K562 (cell line): ENCODE measurements at regions not wholly inside any gene's neighbourhood (a gene's known extent, or its start where the extent isn't known, plus 50 kb on each side); places are given as distances from the start of the nearest gene placed in this dataset.

Experiments
- ATAC-seq: fragments of 200-7000 bp; cut with Tn5 transposase; 3 replicates; pipeline ENCODE4 v1.9.1; 2020; ENCODE audit warnings: moderate library complexity
- BruUV-seq: library from RNA; stranded (reverse); fragments of 400-500 nt; replicated peaks from 2 replicates; lab custom pipeline; 2021; lab: Mats Ljungman, UMichigan
- CTCF ChIA-PET: fragments of 300-600 bp; formaldehyde crosslinking; extraction: SDS; loops from one replicate; lab custom pipeline; 2021; ENCODE audit warnings: low intra/inter-chr PET ratio; lab: Yijun Ruan, JAX
- POLR2A ChIA-PET: fragments of 300-600, 350-650 bp; sonication (Branson Sonifier 250); formaldehyde crosslinking; extraction: SDS; loops from one replicate; lab custom pipeline; 2021; ENCODE audit warnings: antibody characterized with exemption, inconsistent platforms; lab: Yijun Ruan, JAX
- DNase-seq, 4 experiments: peaks; one replicate each; pipeline versions ENCODE4 v3.0.0 to v3.0.0-alpha.2; 2011 to 2018; ENCODE audit warnings: low spot score in 3 of 4, mixed read lengths in 3 of 4; ENCODE audit errors: extremely low read depth in 1 of 4
- FAIRE-seq: peaks from 2 replicates; lab custom pipeline; 2011; peaks lifted over from hg19 to GRCh38; lab: Jason Lieb, UNC
- H2AFZ ChIP-seq: 2 replicates; pipeline ENCODE4 v1.6.0; 2011; ENCODE audit warnings: low read depth, low read length, control low read depth, inconsistent platforms
- H3K27ac ChIP-seq: fragments of 200-600 bp; 3 replicates; pipeline ENCODE4 v1.8.0; 2011; ENCODE audit warnings: low read depth, mild to moderate bottlenecking, control low read depth, inconsistent platforms, low read length, moderate library complexity, mixed read lengths; ENCODE audit errors: extremely low read depth
- H3K27me3 ChIP-seq, 2 experiments: fragments of 300-600 bp in 1 of 2; 2 replicates in 1 of 2; 3 replicates in 1 of 2; pipeline versions ENCODE4 v1.6.0 to v1.8.0; 2011; ENCODE audit warnings: inconsistent platforms in 2 of 2, low read length in 2 of 2, mild to moderate bottlenecking in 1 of 2, mixed read lengths in 1 of 2, moderate library complexity in 1 of 2; ENCODE audit not compliant: control insufficient read depth in 2 of 2, insufficient read depth in 2 of 2
- H3K36me3 ChIP-seq: fragments of 300-600 bp; 3 replicates; pipeline ENCODE4 v1.8.0; 2011; ENCODE audit warnings: mild to moderate bottlenecking, low read length, inconsistent platforms; ENCODE audit not compliant: control insufficient read depth, insufficient read depth
- H3K4me1 ChIP-seq, 2 experiments: fragments of 200-600 bp in 1 of 2; replicated peaks in 1 of 2; 2 replicates in 1 of 2; 3 replicates in 1 of 2; pipeline versions ENCODE4 v1.5.1 to v1.8.0; 2011; ENCODE audit warnings: inconsistent platforms in 2 of 2, low read length in 2 of 2, mild to moderate bottlenecking in 1 of 2, mixed read lengths in 1 of 2, moderate library complexity in 1 of 2; ENCODE audit not compliant: control insufficient read depth in 2 of 2, insufficient read depth in 2 of 2
- H3K4me2 ChIP-seq: 2 replicates; pipeline ENCODE4 v1.6.1; 2011; ENCODE audit warnings: low read length, control low read depth, inconsistent platforms, mixed read lengths; ENCODE audit not compliant: insufficient read depth
- H3K4me3 ChIP-seq: fragments of 200-600 bp; sonication (generic), shearing (Covaris generic); 2 replicates; pipeline ENCODE4 v1.5.1; 2016; ENCODE audit warnings: control low read depth, inconsistent platforms
- H3K79me2 ChIP-seq: fragments of 200-600 bp; 3 replicates; pipeline ENCODE4 v1.8.0; 2011; ENCODE audit warnings: low read length, inconsistent platforms; ENCODE audit not compliant: control insufficient read depth, insufficient read depth
- H3K9ac ChIP-seq, 2 experiments: 2 replicates each; pipeline versions ENCODE4 v1.6.0 to v1.6.1; 2011; ENCODE audit warnings: low read depth in 2 of 2, low read length in 2 of 2, control low read depth in 1 of 2, inconsistent platforms in 1 of 2, mild to moderate bottlenecking in 1 of 2, mixed read lengths in 1 of 2; ENCODE audit not compliant: insufficient read depth in 1 of 2
- H3K9me1 ChIP-seq: one replicate; pipeline ENCODE4 v1.6.0; 2011; ENCODE audit warnings: inconsistent platforms, mild to moderate bottlenecking, low read length, moderate library complexity; ENCODE audit not compliant: control insufficient read depth, insufficient read depth
- H3K9me3 ChIP-seq: replicated peaks from 2 replicates; pipeline ENCODE4 v1.5.1; 2011; ENCODE audit warnings: low read depth, low read length, inconsistent platforms; ENCODE audit not compliant: control insufficient read depth, insufficient read depth
- H4K20me1 ChIP-seq: replicated peaks from 2 replicates; pipeline ENCODE4 v1.6.1; 2011; ENCODE audit warnings: low read length, inconsistent platforms, mixed read lengths; ENCODE audit not compliant: control insufficient read depth, insufficient read depth
- FOXJ2 ChIP-seq: fragments of 200-800 bp; sonication (Bioruptor generic); IDR thresholded peaks from 2 replicates; pipeline ENCODE4 v1.6.1; 2016; ENCODE audit warnings: missing genetic modification characterization, missing compliant biosample characterization
- NELFE ChIP-seq: IDR thresholded peaks from 2 replicates; pipeline ENCODE4 v1.6.1; 2011; ENCODE audit warnings: mild to moderate bottlenecking; ENCODE audit not compliant: insufficient read depth, insufficient read length
- NEUROD1 ChIP-seq: fragments of 150-350 bp; IDR thresholded peaks from 2 replicates; pipeline ENCODE4 v1.6.1; 2014; ENCODE audit warnings: borderline replicate concordance, low read length, low read depth; ENCODE audit not compliant: partially characterized antibody
- RBM22 ChIP-seq: fragments of 200-400 bp; formaldehyde crosslinking; IDR thresholded peaks from 2 replicates; pipeline ENCODE4 v1.6.1; 2018; ENCODE audit warnings: low read length, low read depth; ENCODE audit not compliant: poor library complexity, severe bottlenecking
- SREBF1 ChIP-seq: fragments of 150-350 bp; IDR thresholded peaks from 2 replicates; pipeline ENCODE4 v1.6.1; 2014; ENCODE audit warnings: antibody characterized with exemption, low read depth, low read length, borderline replicate concordance
- ZBTB17 ChIP-seq: fragments of 450-650 bp; formaldehyde crosslinking; IDR thresholded peaks from 2 replicates; pipeline ENCODE4 v1.4.0; 2020; ENCODE audit warnings: mild to moderate bottlenecking
- ZBTB7A ChIP-seq: IDR thresholded peaks from 2 replicates; pipeline ENCODE4 v1.6.1; 2011; ENCODE audit warnings: low read depth, mild to moderate bottlenecking, low read length, moderate library complexity, borderline replicate concordance; ENCODE audit not compliant: control insufficient read depth
- ZNF239 ChIP-seq: fragments of 250-450 bp; sonication (Bioruptor Pico); IDR thresholded peaks from 2 replicates; pipeline ENCODE4 v1.4.0; 2020; ENCODE audit warnings: mild to moderate bottlenecking
- WGBS: fragments of 100-300 bp; shearing (Covaris generic); methylation state at CpG from one replicate; pipeline ENCODE4 v1.1.6; 2016; ENCODE audit warnings: low coverage, mixed read lengths; ENCODE audit not compliant: insufficient coverage; ENCODE audit errors: missing lambda C conversion rate; 5-methylcytosine and 5-hydroxymethylcytosine counted together
- in situ Hi-C: fragments of 300-500 bp; cut with MboI; formaldehyde crosslinking; loops from 4 replicates; pipeline ENCODE4 v1.15.0; 2018; ENCODE audit warnings: inconsistent platforms, mixed read lengths
- intact Hi-C: fragments of 100-400 bp; cut with micrococcal nuclease; formaldehyde crosslinking; loops from 2 replicates; pipeline ENCODE4 v1.14.2; 2022
- TF ChIP-seq, protein P1 (sequence below), 3 experiments: IDR thresholded peaks in 2 of 3; conservative IDR thresholded peaks in 1 of 3; 2 replicates each; pipeline ENCODE4 v1.5.1; 2011 to 2012; ENCODE audit warnings: low read length in 3 of 3, mild to moderate bottlenecking in 3 of 3, control low read depth in 2 of 3, improper control_type of control experiment in 1 of 3, inconsistent platforms in 1 of 3, low read depth in 1 of 3, mixed read lengths in 1 of 3, moderate library complexity in 1 of 3; ENCODE audit not compliant: insufficient read depth in 2 of 3
- TF ChIP-seq, protein P2 (sequence below): sonication (generic); formaldehyde crosslinking; IDR thresholded peaks from 2 replicates; pipeline ENCODE4 v1.5.0; 2020; ENCODE audit warnings: missing genetic modification reagents
- TF ChIP-seq, protein P3 (sequence below): fragments of 200-400 bp; formaldehyde crosslinking; IDR thresholded peaks from 2 replicates; pipeline ENCODE4 v1.6.1; 2017; ENCODE audit warnings: mild to moderate bottlenecking, low read depth, low read length, moderate library complexity

DNA sequence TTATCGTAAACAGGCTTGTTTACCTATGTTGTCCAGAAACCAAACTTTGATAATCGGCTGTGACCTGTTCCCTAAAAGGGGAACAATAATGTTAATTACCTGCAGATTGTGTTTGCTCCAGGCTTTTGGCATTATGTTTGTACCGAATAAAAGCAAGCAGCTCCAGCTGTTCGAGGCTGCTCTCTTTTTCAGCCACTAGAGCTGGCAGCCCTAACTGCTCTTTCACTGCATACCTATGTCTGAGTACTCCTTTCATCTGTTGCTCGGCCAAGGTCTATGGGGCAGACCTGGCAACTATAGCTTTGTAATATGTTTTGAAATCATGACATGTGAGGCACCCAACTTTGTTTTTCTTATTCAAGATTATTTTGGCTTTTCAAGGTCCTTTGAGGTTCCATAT is 77.8 kb upstream of the EHBP1 start:
- 0% methylated on average over 5 of the region's 5 CpGs for WGBS
- intact Hi-C loops: no loop called here
- Histone ChIP-seq H3K9ac (no peak overlapping the region), H3K9me1 (no peaks in the 10 kb centered on the region), H3K36me3 (no peaks in the 10 kb centered on the region), H3K4me1 (no peaks in the 10 kb centered on the region), H3K4me2 (no peak overlapping the region), H3K9me3 (no peaks in the 10 kb centered on the region)
- no TSS peak for BruUV-seq
- FAIRE-seq (no peak), ATAC-seq (no peak), DNase-seq (no peak)
- CTCF ChIA-PET: no interaction called here
- TF ChIP-seq ZNF239 (CRISPR knock-in tag): no peak
- no peak for TF ChIP-seq NELFE
- TF ChIP-seq RBM22: no peak
- TF ChIP-seq ZBTB7A: no peak
- TF ChIP-seq FOXJ2 (tag): no peak
- TF ChIP-seq, all 486 proteins: peak for 0
- H3K4me3 ChIP-seq: no peak overlapping the region
- no peaks in the 10 kb centered on the region for H3K27me3 ChIP-seq
- no peaks in the 10 kb centered on the region for H4K20me1 ChIP-seq
- H3K79me2 ChIP-seq: no peaks in the 10 kb centered on the region
- in situ Hi-C loops: no loop called here
- H3K27ac ChIP-seq: no peak overlapping the region
- POLR2A ChIA-PET: interaction anchor here (0.5 to 0.8 kb wide), 2 partner anchors 77 to 1456 kb away, joined by 3 read pairs; no protein-coding TSS in a partner anchor
- no peak overlapping the region for H2AFZ ChIP-seq

DNA sequence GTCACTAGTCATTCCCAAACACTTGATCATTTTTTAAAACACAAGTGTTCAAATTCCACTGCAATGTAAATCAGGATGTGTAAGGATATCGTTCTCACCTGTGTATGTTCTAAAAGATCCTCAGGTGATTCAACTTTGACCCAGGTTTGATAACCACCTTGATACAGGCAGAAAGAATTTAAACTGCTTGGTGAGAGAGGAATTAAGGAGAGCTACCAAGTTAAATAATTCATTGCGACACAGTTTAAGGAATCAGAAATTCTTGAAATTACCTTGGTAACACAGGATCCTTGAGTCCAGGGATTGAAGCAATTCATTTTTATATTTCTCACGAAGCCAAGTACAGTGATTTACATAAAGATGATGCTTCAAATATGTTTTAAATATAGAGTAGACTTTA is 80.7 kb upstream of the EHBP1 start:
- FAIRE-seq: no peak
- H3K4me2 ChIP-seq: no peak overlapping the region
- TF ChIP-seq, protein P1, sequence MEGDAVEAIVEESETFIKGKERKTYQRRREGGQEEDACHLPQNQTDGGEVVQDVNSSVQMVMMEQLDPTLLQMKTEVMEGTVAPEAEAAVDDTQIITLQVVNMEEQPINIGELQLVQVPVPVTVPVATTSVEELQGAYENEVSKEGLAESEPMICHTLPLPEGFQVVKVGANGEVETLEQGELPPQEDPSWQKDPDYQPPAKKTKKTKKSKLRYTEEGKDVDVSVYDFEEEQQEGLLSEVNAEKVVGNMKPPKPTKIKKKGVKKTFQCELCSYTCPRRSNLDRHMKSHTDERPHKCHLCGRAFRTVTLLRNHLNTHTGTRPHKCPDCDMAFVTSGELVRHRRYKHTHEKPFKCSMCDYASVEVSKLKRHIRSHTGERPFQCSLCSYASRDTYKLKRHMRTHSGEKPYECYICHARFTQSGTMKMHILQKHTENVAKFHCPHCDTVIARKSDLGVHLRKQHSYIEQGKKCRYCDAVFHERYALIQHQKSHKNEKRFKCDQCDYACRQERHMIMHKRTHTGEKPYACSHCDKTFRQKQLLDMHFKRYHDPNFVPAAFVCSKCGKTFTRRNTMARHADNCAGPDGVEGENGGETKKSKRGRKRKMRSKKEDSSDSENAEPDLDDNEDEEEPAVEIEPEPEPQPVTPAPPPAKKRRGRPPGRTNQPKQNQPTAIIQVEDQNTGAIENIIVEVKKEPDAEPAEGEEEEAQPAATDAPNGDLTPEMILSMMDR (IDR thresholded peaks at IDR 0.05 in 2 of 3, conservative IDR thresholded peaks at IDR 0.05 in 1 of 3; ENCODE audit: insufficient read depth in 2 of 3, low read depth in 1 of 3, low read length in 3 of 3): no peak
- no peak for TF ChIP-seq NEUROD1
- TF ChIP-seq ZBTB17: no peak
- TF ChIP-seq, protein P2, sequence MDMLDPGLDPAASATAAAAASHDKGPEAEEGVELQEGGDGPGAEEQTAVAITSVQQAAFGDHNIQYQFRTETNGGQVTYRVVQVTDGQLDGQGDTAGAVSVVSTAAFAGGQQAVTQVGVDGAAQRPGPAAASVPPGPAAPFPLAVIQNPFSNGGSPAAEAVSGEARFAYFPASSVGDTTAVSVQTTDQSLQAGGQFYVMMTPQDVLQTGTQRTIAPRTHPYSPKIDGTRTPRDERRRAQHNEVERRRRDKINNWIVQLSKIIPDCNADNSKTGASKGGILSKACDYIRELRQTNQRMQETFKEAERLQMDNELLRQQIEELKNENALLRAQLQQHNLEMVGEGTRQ (CRISPR knock-in tag): no peak
- TF ChIP-seq SREBF1: no peak
- TF ChIP-seq, protein P3, sequence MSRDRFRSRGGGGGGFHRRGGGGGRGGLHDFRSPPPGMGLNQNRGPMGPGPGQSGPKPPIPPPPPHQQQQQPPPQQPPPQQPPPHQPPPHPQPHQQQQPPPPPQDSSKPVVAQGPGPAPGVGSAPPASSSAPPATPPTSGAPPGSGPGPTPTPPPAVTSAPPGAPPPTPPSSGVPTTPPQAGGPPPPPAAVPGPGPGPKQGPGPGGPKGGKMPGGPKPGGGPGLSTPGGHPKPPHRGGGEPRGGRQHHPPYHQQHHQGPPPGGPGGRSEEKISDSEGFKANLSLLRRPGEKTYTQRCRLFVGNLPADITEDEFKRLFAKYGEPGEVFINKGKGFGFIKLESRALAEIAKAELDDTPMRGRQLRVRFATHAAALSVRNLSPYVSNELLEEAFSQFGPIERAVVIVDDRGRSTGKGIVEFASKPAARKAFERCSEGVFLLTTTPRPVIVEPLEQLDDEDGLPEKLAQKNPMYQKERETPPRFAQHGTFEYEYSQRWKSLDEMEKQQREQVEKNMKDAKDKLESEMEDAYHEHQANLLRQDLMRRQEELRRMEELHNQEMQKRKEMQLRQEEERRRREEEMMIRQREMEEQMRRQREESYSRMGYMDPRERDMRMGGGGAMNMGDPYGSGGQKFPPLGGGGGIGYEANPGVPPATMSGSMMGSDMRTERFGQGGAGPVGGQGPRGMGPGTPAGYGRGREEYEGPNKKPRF: no peak

More for the DNA sequence above, 80.7 kb upstream of the EHBP1 start:
- Histone ChIP-seq H3K27me3 (peaks cover 0 to 9% of the 10 kb centered on the region in 2 experiments; a peak in 2 of 5 replicates), H3K9ac (no peak overlapping the region), H3K9me3 (no peaks in the 10 kb centered on the region), H3K27ac (no peak overlapping the region), H3K4me3 (no peak overlapping the region), H3K9me1 (no peaks in the 10 kb centered on the region), H4K20me1 (no peaks in the 10 kb centered on the region), H3K36me3 (no peaks in the 10 kb centered on the region), H2AFZ (no peak overlapping the region), H3K79me2 (no peaks in the 10 kb centered on the region), H3K4me1 (no peaks in the 10 kb centered on the region)
- 8% methylated on average over 3 of the region's 3 CpGs for WGBS
- no TSS peak for BruUV-seq
- POLR2A ChIA-PET: interaction anchor here (0.6 kb wide), 1 partner anchor 79 kb away, joined by 3 read pairs; no protein-coding TSS in a partner anchor
- intact Hi-C loops (no loop called here), in situ Hi-C loops (no loop called here)
- ATAC-seq (no peak), DNase-seq (no peak)
- CTCF ChIA-PET: no interaction called here
